Mesenchymal stem cell (in vitro differentiated cells and primary cell): ENCODE measurements at regions not wholly inside any gene's neighbourhood (a gene's known extent, or its start where the extent isn't known, plus 50 kb on each side); places are given as distances from the start of the nearest gene placed in this dataset.

Source experiments
- DNase-seq: peaks from one replicate; pipeline ENCODE4 v3.0.0-alpha.2; 2013
- H2AFZ ChIP-seq: one replicate; pipeline ENCODE4 v1.6.1; 2013; ENCODE audit warnings: low read depth, mild to moderate bottlenecking, control low read depth, inconsistent platforms, low read length, moderate library complexity
- H2AK5ac ChIP-seq: 2 replicates; pipeline ENCODE4 v1.6.1; 2013; ENCODE audit warnings: low read length, moderate library complexity, mild to moderate bottlenecking, inconsistent platforms; ENCODE audit not compliant: severe bottlenecking
- H2BK120ac ChIP-seq: one replicate; pipeline ENCODE4 v1.6.1; 2013; ENCODE audit warnings: low read depth, mild to moderate bottlenecking, inconsistent platforms, low read length, moderate library complexity
- H2BK12ac ChIP-seq, 2 experiments: one replicate each; pipeline ENCODE4 v1.6.1; 2013; ENCODE audit warnings: inconsistent platforms in 2 of 2, low read length in 2 of 2, mild to moderate bottlenecking in 2 of 2, moderate library complexity in 2 of 2, control low read depth in 1 of 2
- H2BK15ac ChIP-seq: one replicate; pipeline ENCODE4 v1.6.1; 2013; ENCODE audit warnings: mild to moderate bottlenecking, low read depth, inconsistent platforms; ENCODE audit not compliant: poor library complexity, severe bottlenecking
- H2BK5ac ChIP-seq: 2 replicates; pipeline ENCODE4 v1.6.1; 2013; ENCODE audit warnings: low read depth, mild to moderate bottlenecking, low read length, control low read depth, inconsistent platforms; ENCODE audit not compliant: poor library complexity, severe bottlenecking
- H3K14ac ChIP-seq, 2 experiments: one replicate each; pipeline ENCODE4 v1.6.1; 2013; ENCODE audit warnings: inconsistent platforms in 2 of 2, low read length in 2 of 2, control low read depth in 1 of 2, mild to moderate bottlenecking in 1 of 2, moderate library complexity in 1 of 2
- H3K18ac ChIP-seq, 2 experiments: one replicate each; pipeline ENCODE4 v1.6.1; 2013; ENCODE audit warnings: inconsistent platforms in 2 of 2, low read length in 2 of 2, control low read depth in 1 of 2, low read depth in 1 of 2, mild to moderate bottlenecking in 1 of 2
- H3K23ac ChIP-seq, 2 experiments: one replicate each; pipeline ENCODE4 v1.6.1; 2013; ENCODE audit warnings: inconsistent platforms in 2 of 2, low read length in 2 of 2, mild to moderate bottlenecking in 2 of 2, moderate library complexity in 2 of 2, control low read depth in 1 of 2
- H3K27ac ChIP-seq: 2 replicates; pipeline ENCODE4 v1.5.1; 2013; ENCODE audit warnings: mild to moderate bottlenecking, moderate library complexity, low read length, control low read depth, inconsistent platforms; ENCODE audit not compliant: poor library complexity, severe bottlenecking
- H3K27me3 ChIP-seq, 2 experiments: 2 replicates each; pipeline versions ENCODE4 v1.6.1 to v1.7.0; 2013; ENCODE audit warnings: low read length in 2 of 2, mild to moderate bottlenecking in 2 of 2, moderate library complexity in 2 of 2, control low read depth in 1 of 2, inconsistent platforms in 1 of 2; ENCODE audit not compliant: control insufficient read depth in 1 of 2, insufficient read depth in 1 of 2
- H3K36me3 ChIP-seq, 2 experiments: 2 replicates each; pipeline versions ENCODE4 v1.6.1 to v1.7.0; 2013; ENCODE audit warnings: low read length in 2 of 2, control low read depth in 1 of 2, inconsistent platforms in 1 of 2, low read depth in 1 of 2, mild to moderate bottlenecking in 1 of 2; ENCODE audit not compliant: insufficient read depth in 2 of 2, control insufficient read depth in 1 of 2
- H3K4ac ChIP-seq, 2 experiments: one replicate each; pipeline ENCODE4 v1.6.1; 2013; ENCODE audit warnings: inconsistent platforms in 2 of 2, low read length in 2 of 2, mild to moderate bottlenecking in 2 of 2, moderate library complexity in 2 of 2, control low read depth in 1 of 2, low read depth in 1 of 2
- H3K4me1 ChIP-seq: 2 replicates; pipeline ENCODE4 v1.6.1; 2013; ENCODE audit warnings: low read depth, low read length, control low read depth; ENCODE audit not compliant: control insufficient read depth, insufficient read depth
- H3K4me2 ChIP-seq: 2 replicates; pipeline ENCODE4 v1.6.1; 2013; ENCODE audit warnings: low read length, mild to moderate bottlenecking, inconsistent platforms; ENCODE audit not compliant: poor library complexity, severe bottlenecking
- H3K4me3 ChIP-seq, 2 experiments: 2 replicates each; pipeline versions ENCODE4 v1.5.1 to v1.7.0; 2013; ENCODE audit warnings: low read length in 2 of 2, mild to moderate bottlenecking in 2 of 2, control low read depth in 1 of 2, low read depth in 1 of 2; ENCODE audit not compliant: insufficient read depth in 1 of 2
- H3K79me1 ChIP-seq: replicated peaks from 2 replicates; pipeline ENCODE4 v1.6.1; 2013; ENCODE audit warnings: mild to moderate bottlenecking, control low read depth, low read length, inconsistent platforms; ENCODE audit not compliant: poor library complexity, severe bottlenecking
- H3K9ac ChIP-seq: 2 replicates; pipeline ENCODE4 v1.7.0; 2013; ENCODE audit warnings: mild to moderate bottlenecking, low read length, moderate library complexity
- H3K9me3 ChIP-seq: 2 replicates; pipeline ENCODE4 v1.7.0; 2013; ENCODE audit warnings: mild to moderate bottlenecking, low read length; ENCODE audit not compliant: control insufficient read depth
- H4K8ac ChIP-seq: one replicate; pipeline ENCODE4 v1.6.1; 2013; ENCODE audit warnings: inconsistent platforms, mild to moderate bottlenecking, low read length, moderate library complexity
- H4K91ac ChIP-seq: one replicate; pipeline ENCODE4 v1.6.1; 2013; ENCODE audit warnings: mild to moderate bottlenecking, low read length, inconsistent platforms
- WGBS: methylation state at CpG from one replicate; pipeline ENCODE4 v1.1.7; 2013; ENCODE audit warnings: mixed read lengths; 5-methylcytosine and 5-hydroxymethylcytosine counted together

- H2BK5ac ChIP-seq: no peak overlapping the region
- no peak for DNase-seq
- H4K8ac ChIP-seq: no peak overlapping the region
- H2BK120ac ChIP-seq: no peak overlapping the region
- no peak overlapping the region for H4K91ac ChIP-seq
- no peak overlapping the region for H3K4me3 ChIP-seq
- H3K79me1 ChIP-seq: no peaks in the 10 kb centered on the region
- 89% methylated on average over 3 of the region's 3 CpGs for WGBS
- H2BK15ac ChIP-seq: no peak overlapping the region
- no peaks in the 10 kb centered on the region for H3K36me3 ChIP-seq
- no peak overlapping the region for H3K14ac ChIP-seq
- no peak overlapping the region for H2BK12ac ChIP-seq
- H3K18ac ChIP-seq: no peak overlapping the region
- H3K4me2 ChIP-seq: no peak overlapping the region
- no peaks in the 10 kb centered on the region for H3K4me1 ChIP-seq
- peaks cover 54% of the 10 kb centered on the region for H3K9me3 ChIP-seq
- no peak overlapping the region for H2AFZ ChIP-seq
- H3K27ac ChIP-seq: no peak overlapping the region
- H3K9ac ChIP-seq: no peak overlapping the region
- H3K4ac ChIP-seq: no peak overlapping the region
- no peak overlapping the region for H2AK5ac ChIP-seq
- no peaks in the 10 kb centered on the region for H3K27me3 ChIP-seq
- no peak overlapping the region for H3K23ac ChIP-seq
Observed at GRCh38 chr2:4391013-4391412, 687.6 kb downstream of the DCDC2C start.

GRCh38 chr2:4404363-4404762 lies 701.0 kb downstream of the DCDC2C start:
- no peak overlapping the region for H3K4me3 ChIP-seq
- no peak overlapping the region for H2AFZ ChIP-seq
- no peak overlapping the region for H2BK120ac ChIP-seq
- H4K91ac ChIP-seq: no peak overlapping the region
- H3K4me2 ChIP-seq: no peak overlapping the region
- H3K4ac ChIP-seq: no peak overlapping the region
- no peak overlapping the region for H2BK12ac ChIP-seq
- 67% methylated on average over 8 of the region's 10 CpGs for WGBS
- H3K9me3 ChIP-seq: peaks cover 31% of the 10 kb centered on the region
- no peak overlapping the region for H3K23ac ChIP-seq
- no peak overlapping the region for H3K14ac ChIP-seq
- no peak overlapping the region for H4K8ac ChIP-seq
- no peaks in the 10 kb centered on the region for H3K27me3 ChIP-seq
- H3K79me1 ChIP-seq: no peaks in the 10 kb centered on the region
- H3K36me3 ChIP-seq: no peaks in the 10 kb centered on the region
- no peaks in the 10 kb centered on the region for H3K4me1 ChIP-seq
- H3K27ac ChIP-seq: no peak overlapping the region
- H3K18ac ChIP-seq: no peak overlapping the region
- DNase-seq: no peak
- no peak overlapping the region for H2BK5ac ChIP-seq
- H2BK15ac ChIP-seq: no peak overlapping the region
- H3K9ac ChIP-seq: no peak overlapping the region
- no peak overlapping the region for H2AK5ac ChIP-seq

GRCh38 chr2:4408321-4408720 lies 704.9 kb downstream of the DCDC2C start:
- Histone ChIP-seq H2AK5ac (no peak overlapping the region), H3K9me3 (peaks cover 20% of the 10 kb centered on the region), H4K91ac (no peak overlapping the region), H4K8ac (no peak overlapping the region), H3K14ac (no peak overlapping the region), H2AFZ (no peak overlapping the region), H3K36me3 (no peaks in the 10 kb centered on the region), H2BK5ac (no peak overlapping the region), H2BK15ac (no peak overlapping the region), H2BK12ac (no peak overlapping the region), H3K79me1 (no peaks in the 10 kb centered on the region), H3K4me1 (no peaks in the 10 kb centered on the region), H3K27ac (no peak overlapping the region), H3K9ac (no peak overlapping the region), H3K4me2 (no peak overlapping the region), H3K27me3 (no peaks in the 10 kb centered on the region), H3K23ac (no peak overlapping the region), H3K18ac (no peak overlapping the region), H3K4me3 (no peak overlapping the region), H2BK120ac (no peak overlapping the region), H3K4ac (no peak overlapping the region)
- DNase-seq: no peak
- WGBS: 65% methylated on average over 10 of the region's 10 CpGs

GRCh38 chr2:4412637-4413187 lies 709.3 kb downstream of the DCDC2C start:
- Histone ChIP-seq H3K9me3 (peaks cover 24% of the 10 kb centered on the region), H4K91ac (peak overlapping the region; percentile 34), H3K4me3 (no peak overlapping the region), H3K4me2 (no peak overlapping the region), H2BK12ac (no peak overlapping the region), H3K79me1 (no peaks in the 10 kb centered on the region), H3K27ac (no peak overlapping the region), H3K9ac (no peak overlapping the region), H2BK5ac (no peak overlapping the region), H3K23ac (no peak overlapping the region), H2BK15ac (no peak overlapping the region), H3K36me3 (no peaks in the 10 kb centered on the region), H3K4me1 (no peaks in the 10 kb centered on the region), H2BK120ac (no peak overlapping the region), H2AFZ (no peak overlapping the region), H3K4ac (no peak overlapping the region), H3K14ac (no peak overlapping the region), H3K18ac (no peak overlapping the region), H2AK5ac (no peak overlapping the region), H3K27me3 (no peaks in the 10 kb centered on the region), H4K8ac (no peak overlapping the region)
- 72% methylated on average over 9 of the region's 9 CpGs for WGBS
- DNase-seq: no peak
